ENCODE measurements at regions not wholly inside any gene's neighbourhood (a gene's known extent, or its start where the extent isn't known, plus 50 kb on each side); places are given as distances from the start of the nearest gene placed in this dataset.

DNA sequence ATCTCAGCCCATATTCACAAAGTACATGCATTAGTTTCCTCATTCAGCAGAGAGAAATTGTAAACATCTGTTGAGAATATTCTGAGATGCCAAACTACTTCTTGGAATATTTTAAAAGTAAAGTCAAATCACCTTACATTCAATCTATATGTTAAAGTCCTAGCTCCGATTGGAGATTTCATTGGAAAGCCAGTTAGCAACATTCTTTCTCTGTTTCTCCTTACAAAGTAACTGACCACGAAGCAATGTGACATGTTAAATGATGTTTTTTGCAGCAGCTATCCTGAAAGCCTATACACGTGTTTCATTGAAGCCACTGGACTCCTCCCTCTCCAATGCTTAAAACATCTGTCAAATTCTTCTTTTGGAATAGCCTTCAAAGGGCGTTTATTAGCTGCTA is 379.1 kb upstream of the CCNH start:
- H3K36me3 ChIP-seq (ENCODE audit: insufficient read depth, low read length) = no peaks in the 10 kb centered on the region
- H3K27ac ChIP-seq = no peak overlapping the region
- no peak for TF ChIP-seq POLR2AphosphoS5 (IDR thresholded peaks at IDR 0.05; ENCODE audit: borderline replicate concordance, low read depth, low read length)
- no peak for TF ChIP-seq FOXP2 (optimal IDR thresholded peaks at IDR 0.05; ENCODE audit: control extremely low read depth, extremely low read length, insufficient read depth)
- TF ChIP-seq EZH2 (IDR thresholded peaks at IDR 0.05) = no peak
- no peak overlapping the region for H3K9ac ChIP-seq (ENCODE audit: insufficient read length)
- no peak overlapping the region for H3K4me3 ChIP-seq
- no peak for DNase-seq (ENCODE audit: low read depth, low spot score)
- H3K9me3 ChIP-seq (ENCODE audit: low read depth, low read length) = no peaks in the 10 kb centered on the region

DNA sequence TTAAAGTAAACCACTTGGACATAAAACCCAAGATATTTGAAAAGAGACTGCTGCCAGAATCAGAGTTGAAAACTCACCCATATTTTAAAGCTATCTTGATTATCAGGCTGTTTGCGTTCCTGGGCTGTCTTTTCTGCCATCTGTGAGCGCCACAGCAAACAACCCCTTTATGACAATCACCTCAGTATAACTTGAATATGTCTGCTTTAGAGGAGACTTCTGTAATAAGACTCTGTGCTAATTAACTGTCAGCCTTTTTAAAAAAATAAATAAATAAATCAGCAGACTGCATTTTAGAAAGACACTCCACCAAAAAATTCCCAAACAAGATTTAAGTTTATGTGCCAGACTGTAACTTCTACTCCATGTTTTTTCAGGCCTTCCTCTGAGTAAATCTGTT is 375.7 kb upstream of the CCNH start:
- H3K9me3 ChIP-seq (ENCODE audit: low read depth, low read length) = no peaks in the 10 kb centered on the region

DNA sequence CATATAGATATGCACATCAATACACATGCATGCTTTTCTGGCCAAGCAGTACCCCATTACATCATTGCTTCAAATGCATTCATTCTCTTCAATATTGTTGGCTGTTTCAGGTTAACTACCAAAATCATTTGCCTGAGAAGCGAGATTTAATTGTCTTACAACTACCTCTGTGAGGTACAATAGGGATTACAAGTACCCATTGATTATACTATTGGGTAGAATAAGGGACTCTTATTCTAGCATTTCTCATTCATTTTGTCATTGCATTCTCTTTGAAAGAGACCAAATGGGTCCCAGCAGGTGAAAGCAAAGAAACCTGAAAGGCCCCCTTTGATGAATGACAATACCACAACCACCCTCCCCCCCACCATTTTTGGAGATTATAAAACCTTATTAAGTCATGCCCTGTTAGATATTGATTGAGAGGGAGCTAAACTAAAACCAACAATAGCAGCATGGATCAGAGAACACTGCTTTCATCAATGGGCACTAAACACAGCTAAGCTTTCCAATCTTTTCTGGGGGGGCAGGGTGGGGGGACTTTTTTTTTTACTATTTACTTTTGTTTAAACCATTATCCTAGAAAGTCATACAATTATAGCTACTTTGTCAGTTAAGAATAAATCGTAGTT is 375.0 kb upstream of the CCNH start:
- H3K27ac ChIP-seq = no peak overlapping the region
- no peak for DNase-seq (ENCODE audit: low read depth, low spot score)

More for the DNA sequence above, 375.7 kb upstream of the CCNH start:
- DNase-seq (ENCODE audit: low read depth, low spot score) = no peak
- Histone ChIP-seq H3K27ac (no peak overlapping the region), H3K4me3 (no peak overlapping the region), H3K9ac (ENCODE audit: insufficient read length) (no peak overlapping the region), H3K36me3 (ENCODE audit: insufficient read depth, low read length) (no peaks in the 10 kb centered on the region)
- TF ChIP-seq FOXP2 (optimal IDR thresholded peaks at IDR 0.05; ENCODE audit: control extremely low read depth, extremely low read length, insufficient read depth) = no peak
- TF ChIP-seq EZH2 (IDR thresholded peaks at IDR 0.05) = no peak
- TF ChIP-seq POLR2AphosphoS5 (IDR thresholded peaks at IDR 0.05; ENCODE audit: borderline replicate concordance, low read depth, low read length) = no peak

DNA sequence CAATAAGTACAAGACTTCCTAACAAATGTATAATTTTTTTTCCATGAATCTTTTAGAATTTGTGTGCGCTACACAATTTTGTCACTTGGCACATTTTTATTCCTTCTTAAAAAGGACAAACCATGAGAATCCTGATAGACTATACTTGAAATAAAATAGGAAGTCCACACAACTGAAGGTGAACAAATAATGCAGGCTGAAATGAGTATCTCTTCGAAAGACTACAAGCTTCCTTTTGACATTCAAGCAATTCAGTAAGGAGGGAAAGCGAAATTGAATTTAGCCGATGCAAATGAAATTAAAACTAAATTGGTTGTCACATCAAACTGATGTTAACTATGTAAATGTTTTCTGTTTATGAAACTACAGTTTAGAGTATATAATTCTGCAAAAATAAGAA is 374.4 kb upstream of the CCNH start:
- TF ChIP-seq EZH2 (IDR thresholded peaks at IDR 0.05) (no peak), POLR2AphosphoS5 (IDR thresholded peaks at IDR 0.05; ENCODE audit: borderline replicate concordance, low read depth, low read length) (no peak), FOXP2 (optimal IDR thresholded peaks at IDR 0.05; ENCODE audit: control extremely low read depth, extremely low read length, insufficient read depth) (no peak)
- Histone ChIP-seq H3K4me3 (no peak overlapping the region), H3K36me3 (ENCODE audit: insufficient read depth, low read length) (no peaks in the 10 kb centered on the region), H3K9ac (ENCODE audit: insufficient read length) (no peak overlapping the region), H3K9me3 (ENCODE audit: low read depth, low read length) (no peaks in the 10 kb centered on the region), H3K27ac (no peak overlapping the region)
- DNase-seq (ENCODE audit: low read depth, low spot score) = no peak

More for the DNA sequence above, 375.0 kb upstream of the CCNH start:
- TF ChIP-seq EZH2 (IDR thresholded peaks at IDR 0.05) (no peak), POLR2AphosphoS5 (IDR thresholded peaks at IDR 0.05; ENCODE audit: borderline replicate concordance, low read depth, low read length) (no peak), FOXP2 (optimal IDR thresholded peaks at IDR 0.05; ENCODE audit: control extremely low read depth, extremely low read length, insufficient read depth) (no peak)
- H3K9me3 ChIP-seq (ENCODE audit: low read depth, low read length) = no peaks in the 10 kb centered on the region
- H3K36me3 ChIP-seq (ENCODE audit: insufficient read depth, low read length) = no peaks in the 10 kb centered on the region
- H3K9ac ChIP-seq (ENCODE audit: insufficient read length) = no peak overlapping the region
- no peak overlapping the region for H3K4me3 ChIP-seq

DNA sequence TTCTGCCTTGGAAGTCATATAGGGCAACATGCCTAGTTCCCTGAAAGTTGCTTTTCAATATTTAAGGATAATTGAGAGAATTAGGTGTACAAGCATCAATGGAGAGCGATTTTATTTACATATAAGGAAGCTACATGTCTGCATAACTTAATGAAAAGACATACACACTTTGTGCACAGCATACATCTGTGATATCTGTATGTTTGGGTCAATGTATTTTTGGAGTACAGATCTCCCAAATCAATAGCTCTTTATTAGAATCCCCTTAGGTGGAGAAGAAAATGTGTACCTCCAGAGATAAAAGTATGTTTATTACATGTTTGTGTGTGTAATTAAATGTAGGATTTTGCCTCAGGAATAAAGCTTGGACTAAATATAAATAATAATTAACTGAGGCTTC is 373.7 kb upstream of the CCNH start:
- Histone ChIP-seq H3K36me3 (ENCODE audit: insufficient read depth, low read length) (no peaks in the 10 kb centered on the region), H3K9me3 (ENCODE audit: low read depth, low read length) (no peaks in the 10 kb centered on the region), H3K4me3 (no peak overlapping the region), H3K9ac (ENCODE audit: insufficient read length) (no peak overlapping the region), H3K27ac (no peak overlapping the region)
- DNase-seq (ENCODE audit: low read depth, low spot score) = no peak
- TF ChIP-seq EZH2 (IDR thresholded peaks at IDR 0.05) (no peak), FOXP2 (optimal IDR thresholded peaks at IDR 0.05; ENCODE audit: control extremely low read depth, extremely low read length, insufficient read depth) (no peak), POLR2AphosphoS5 (IDR thresholded peaks at IDR 0.05; ENCODE audit: borderline replicate concordance, low read depth, low read length) (no peak)

DNA sequence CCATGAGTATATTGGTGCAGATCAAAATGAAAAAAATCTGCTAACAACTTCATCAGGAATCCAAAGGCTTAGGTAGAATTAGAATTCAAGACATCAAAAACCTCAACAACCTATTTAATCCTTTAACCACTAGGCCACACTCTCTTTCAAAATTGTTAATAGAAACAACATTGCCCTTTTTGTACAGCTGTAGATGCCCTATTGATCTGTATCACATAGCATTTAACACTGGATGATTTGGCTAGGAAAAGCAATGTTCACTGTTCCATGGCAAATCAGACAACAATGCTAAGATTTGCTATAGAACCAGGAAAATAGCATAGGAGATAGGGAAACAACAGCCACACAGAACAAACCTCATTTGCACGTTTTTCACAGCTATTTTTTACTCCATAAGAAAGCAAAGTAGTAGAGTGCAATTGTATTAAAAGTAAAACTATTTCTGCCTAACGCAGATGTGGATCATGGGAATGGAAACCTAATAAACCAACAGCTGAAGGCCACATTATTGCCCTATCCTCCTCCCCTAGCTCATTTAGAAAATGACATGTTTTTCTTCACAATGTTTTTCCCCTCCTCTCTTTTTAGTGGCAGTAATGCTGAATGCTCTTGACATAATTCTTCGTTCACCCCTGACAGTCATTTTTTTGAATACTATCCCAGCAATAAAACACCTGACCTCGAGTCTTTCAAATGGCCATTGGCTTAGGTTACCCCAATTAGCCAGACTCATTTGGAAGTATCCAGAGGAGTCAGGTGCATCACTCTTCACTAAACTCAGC is 373.0 kb upstream of the CCNH start:
- H3K36me3 ChIP-seq (ENCODE audit: insufficient read depth, low read length) = no peaks in the 10 kb centered on the region
- DNase-seq (ENCODE audit: low read depth, low spot score) = no peak
- no peak for TF ChIP-seq FOXP2 (optimal IDR thresholded peaks at IDR 0.05; ENCODE audit: control extremely low read depth, extremely low read length, insufficient read depth)
- TF ChIP-seq EZH2 (IDR thresholded peaks at IDR 0.05) = no peak
- no peak for TF ChIP-seq POLR2AphosphoS5 (IDR thresholded peaks at IDR 0.05; ENCODE audit: borderline replicate concordance, low read depth, low read length)

DNA sequence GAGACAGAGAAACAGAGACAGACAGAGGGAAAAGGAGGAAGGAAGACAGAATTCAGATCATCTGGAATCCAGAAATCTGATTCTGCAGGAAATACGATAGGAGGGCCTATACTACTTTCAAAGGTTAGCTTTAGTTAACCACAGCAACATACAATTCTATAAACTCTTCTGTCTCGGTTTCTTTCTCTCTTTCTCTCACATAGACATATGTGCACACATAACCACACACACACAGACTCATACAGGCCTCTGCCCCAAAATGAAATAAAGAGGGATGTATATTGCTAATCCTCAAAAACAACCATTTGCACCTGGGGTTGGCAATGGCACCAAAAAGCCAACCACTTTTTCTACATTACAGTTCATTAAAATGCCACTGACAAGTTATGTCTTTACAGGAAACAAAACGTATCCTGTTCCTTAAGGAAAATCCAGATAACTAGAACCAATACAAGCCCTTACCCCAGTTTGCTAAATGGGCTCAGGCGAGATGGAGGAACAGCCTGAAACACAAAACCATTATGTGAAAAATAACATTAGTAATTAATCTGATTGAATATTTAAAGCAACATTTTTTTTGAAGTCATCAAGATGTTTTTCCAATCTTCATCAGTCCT is 372.3 kb upstream of the CCNH start:
- no peak for DNase-seq (ENCODE audit: low read depth, low spot score)
- TF ChIP-seq EZH2 (IDR thresholded peaks at IDR 0.05) (no peak), POLR2AphosphoS5 (IDR thresholded peaks at IDR 0.05; ENCODE audit: borderline replicate concordance, low read depth, low read length) (no peak), FOXP2 (optimal IDR thresholded peaks at IDR 0.05; ENCODE audit: control extremely low read depth, extremely low read length, insufficient read depth) (no peak)
- Histone ChIP-seq H3K36me3 (ENCODE audit: insufficient read depth, low read length) (no peaks in the 10 kb centered on the region), H3K4me3 (no peak overlapping the region), H3K27ac (no peak overlapping the region), H3K9me3 (ENCODE audit: low read depth, low read length) (no peaks in the 10 kb centered on the region), H3K9ac (ENCODE audit: insufficient read length) (no peak overlapping the region)

More for the DNA sequence above, 373.0 kb upstream of the CCNH start:
- H3K9me3 ChIP-seq (ENCODE audit: low read depth, low read length) = no peaks in the 10 kb centered on the region
- H3K4me3 ChIP-seq = no peak overlapping the region
- H3K27ac ChIP-seq = no peak overlapping the region
- no peak overlapping the region for H3K9ac ChIP-seq (ENCODE audit: insufficient read length)

DNA sequence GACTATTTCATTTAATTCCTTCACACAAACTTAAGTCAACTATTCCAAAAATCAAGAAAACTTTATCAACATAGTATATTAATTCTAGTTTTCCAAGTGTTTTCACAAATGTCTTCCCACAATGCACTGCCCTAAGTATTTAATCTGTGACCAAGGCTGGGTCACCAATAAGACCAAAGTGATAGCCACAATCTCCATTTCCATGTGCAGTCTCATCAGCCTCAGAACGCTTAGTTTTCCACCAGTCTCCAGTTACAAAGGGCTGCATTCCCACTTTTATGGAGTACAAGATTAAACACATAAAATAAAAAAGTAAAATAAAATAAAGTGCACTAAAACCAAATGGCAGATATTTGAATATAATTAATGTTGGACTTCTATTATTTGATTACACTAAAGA is 371.6 kb upstream of the CCNH start:
- H3K4me3 ChIP-seq = no peak overlapping the region
- no peak overlapping the region for H3K27ac ChIP-seq
- DNase-seq (ENCODE audit: low read depth, low spot score) = no peak
- H3K9me3 ChIP-seq (ENCODE audit: low read depth, low read length) = no peaks in the 10 kb centered on the region
- H3K9ac ChIP-seq (ENCODE audit: insufficient read length) = no peak overlapping the region
- TF ChIP-seq FOXP2 (optimal IDR thresholded peaks at IDR 0.05; ENCODE audit: control extremely low read depth, extremely low read length, insufficient read depth) (no peak), EZH2 (IDR thresholded peaks at IDR 0.05) (no peak), POLR2AphosphoS5 (IDR thresholded peaks at IDR 0.05; ENCODE audit: borderline replicate concordance, low read depth, low read length) (no peak)
- H3K36me3 ChIP-seq (ENCODE audit: insufficient read depth, low read length) = no peaks in the 10 kb centered on the region
